WTC11 (cell line): ENCODE measurements at regions not wholly inside any gene's neighbourhood (a gene's known extent, or its start where the extent isn't known, plus 50 kb on each side); places are given as distances from the start of the nearest gene placed in this dataset.
A peak's percentile ranks its signal among the peaks of the same experiment; 100 is the strongest.
"Not testable (repeated sequence)": the region's sequence is repeated elsewhere in the genome, so short reads cannot be mapped to it uniquely, and the experiment has no call there.

Source experiments
- ATAC-seq: fragments of 200-7000 bp; cut with Tn5 transposase; 2 replicates; pipeline ENCODE4 v1.10.0; 2021; ENCODE audit warnings: mild to moderate bottlenecking, moderate library complexity
- CTCF ChIA-PET: fragments of 300-600 bp; sonication (Branson Sonifier 250); formaldehyde crosslinking; loops from one replicate; lab custom pipeline; 2021; ENCODE audit warnings: antibody characterized with exemption; lab: Charles Lee
- POLR2A ChIA-PET: fragments of 350-600 bp; sonication (Branson Sonifier 250); formaldehyde crosslinking; loops from one replicate; lab custom pipeline; 2021; ENCODE audit warnings: antibody characterized with exemption; lab: Charles Lee
- DNase-seq: peaks from one replicate; pipeline ENCODE4 v3.0.0; 2021; ENCODE audit warnings: low spot score
- H3K27ac Mint-ChIP-seq: 2 replicates; pipeline ENCODE4 v1.8.0; 2021; ENCODE audit warnings: mixed read lengths
- H3K27me3 Mint-ChIP-seq: 2 replicates; pipeline ENCODE4 v1.8.0; 2021; ENCODE audit warnings: low read depth, mild to moderate bottlenecking, moderate library complexity, mixed read lengths
- H3K36me3 Mint-ChIP-seq: 2 replicates; pipeline ENCODE4 v1.8.0; 2021; ENCODE audit warnings: mixed read lengths
- H3K4me1 Mint-ChIP-seq: 2 replicates; pipeline ENCODE4 v1.8.0; 2022; ENCODE audit warnings: mixed read lengths
- H3K4me3 Mint-ChIP-seq: 2 replicates; pipeline ENCODE4 v1.8.0; 2021; ENCODE audit warnings: mild to moderate bottlenecking, moderate library complexity, mixed read lengths
- H3K9me3 Mint-ChIP-seq: 2 replicates; pipeline ENCODE4 v1.8.0; 2021; ENCODE audit warnings: mixed read lengths
- TF ChIP-seq, protein P1 (sequence below): fragments of 200-600 bp; IDR thresholded peaks from 2 replicates; pipeline ENCODE4 v1.8.0; 2022; ENCODE audit warnings: antibody characterized with exemption

DNA sequence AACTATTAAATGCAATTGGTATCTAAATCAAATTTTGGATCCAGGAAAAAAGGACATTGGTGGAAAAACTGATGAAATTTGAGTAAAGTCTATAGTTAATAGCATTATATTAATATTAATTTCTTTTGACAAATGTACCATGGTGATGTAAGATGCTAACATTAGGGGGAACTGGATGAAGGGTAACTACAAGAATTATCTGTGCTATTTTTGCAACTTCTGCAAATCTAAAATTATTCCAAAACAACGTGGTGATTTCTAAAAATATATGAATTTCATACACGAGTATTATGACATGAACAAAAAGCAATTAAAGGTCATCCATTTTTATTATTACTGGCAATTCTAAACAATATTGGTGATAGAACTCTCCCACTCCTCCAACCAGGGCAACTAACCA, 135.6 kb upstream of the RRN3 start:
- H3K36me3 Mint-ChIP-seq, ATAC-seq, POLR2A ChIA-PET, H3K27me3 Mint-ChIP-seq, H3K9me3 Mint-ChIP-seq, H3K4me1 Mint-ChIP-seq, H3K4me3 Mint-ChIP-seq, CTCF ChIA-PET, H3K27ac Mint-ChIP-seq, DNase-seq: not testable (repeated sequence)

DNA sequence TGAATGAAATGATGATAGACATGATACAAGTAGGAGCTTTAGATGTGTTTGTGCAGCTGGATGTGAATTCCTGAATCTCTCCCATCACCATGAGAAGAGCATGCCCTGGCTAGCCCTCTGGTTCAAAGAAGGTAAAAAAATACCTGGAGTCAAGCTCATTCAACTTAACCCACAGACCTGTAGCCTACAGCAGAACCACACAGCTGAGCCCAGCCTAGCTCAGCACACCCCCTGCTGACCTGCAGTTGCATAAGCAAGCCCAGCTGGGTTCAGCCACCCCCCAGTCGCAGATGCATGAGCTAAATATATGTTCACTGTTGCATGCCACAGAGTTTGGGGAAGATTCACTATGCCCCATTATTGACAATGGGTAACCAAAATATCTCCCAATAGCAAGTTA, 130.6 kb upstream of the RRN3 start:
- H3K9me3 Mint-ChIP-seq, H3K36me3 Mint-ChIP-seq, ATAC-seq, CTCF ChIA-PET, POLR2A ChIA-PET, DNase-seq, H3K4me1 Mint-ChIP-seq, H3K27me3 Mint-ChIP-seq, H3K27ac Mint-ChIP-seq, H3K4me3 Mint-ChIP-seq: not testable (repeated sequence)

DNA sequence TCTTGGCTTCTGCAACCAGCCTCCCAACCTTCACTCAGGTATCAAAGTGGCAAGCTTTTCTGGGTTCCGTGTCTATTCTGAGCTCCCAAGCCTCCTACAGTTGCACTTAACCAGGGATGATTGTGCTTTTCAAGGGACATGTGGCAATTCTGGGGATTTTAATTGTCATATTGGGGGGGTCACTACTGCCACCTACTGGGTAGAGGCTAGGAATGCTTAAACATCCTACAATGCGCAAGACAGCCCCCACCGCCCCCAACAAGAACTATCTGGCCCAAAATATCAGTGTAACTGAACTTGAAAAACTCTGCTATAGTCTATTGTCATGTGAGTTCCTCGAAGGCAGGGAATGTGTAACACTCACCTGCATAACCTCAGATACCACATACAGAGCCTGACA, 129.3 kb upstream of the RRN3 start:
- POLR2A ChIA-PET, H3K9me3 Mint-ChIP-seq, H3K4me3 Mint-ChIP-seq, H3K36me3 Mint-ChIP-seq, H3K4me1 Mint-ChIP-seq, H3K27ac Mint-ChIP-seq, H3K27me3 Mint-ChIP-seq, DNase-seq, CTCF ChIA-PET: not testable (repeated sequence)
- ATAC-seq = peak; percentile 46

DNA sequence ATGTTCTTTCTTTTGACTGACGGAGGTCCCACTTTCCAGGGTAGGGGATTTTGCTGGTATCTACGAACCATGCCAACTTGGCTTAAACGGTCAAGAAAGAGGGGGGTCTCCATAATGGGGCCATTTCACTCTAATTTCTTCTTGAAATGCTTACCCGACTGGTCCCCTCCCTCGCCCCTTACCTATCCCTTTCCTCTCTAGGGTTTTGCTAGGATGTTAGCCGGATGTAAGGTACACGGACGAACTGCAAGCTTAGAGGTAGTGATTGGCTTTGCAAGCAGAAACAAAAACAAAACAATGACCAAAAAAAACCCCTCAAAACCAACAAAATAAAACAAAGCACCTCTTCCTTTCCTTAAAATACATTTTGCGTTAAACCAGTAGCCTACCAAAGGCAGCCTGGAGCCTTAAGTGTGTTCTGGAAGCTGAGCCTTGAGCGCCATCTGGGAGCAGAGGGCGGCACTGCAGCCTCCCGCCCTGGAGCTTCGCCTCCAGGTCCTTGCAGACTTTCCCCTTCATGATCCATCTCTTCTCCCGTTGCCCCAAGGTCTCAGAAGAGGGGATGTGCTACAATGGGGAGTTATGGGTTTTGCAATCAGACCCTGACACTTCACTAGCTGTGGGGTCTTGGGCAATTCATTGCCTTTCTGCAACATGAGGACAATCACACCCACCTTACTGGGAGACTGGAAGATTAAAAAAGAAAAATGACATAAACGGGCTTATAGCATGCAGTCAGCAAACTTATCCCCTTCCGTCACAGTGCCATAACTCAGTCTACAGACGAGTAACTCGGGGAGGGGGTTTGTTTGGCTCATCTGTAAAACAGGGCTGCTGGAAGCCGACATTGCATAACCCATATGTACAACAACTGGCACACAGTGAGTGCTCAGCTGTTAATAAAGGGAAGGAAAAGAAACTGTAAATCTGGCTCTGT, 125.9 kb upstream of the RRN3 start:
- H3K4me1 Mint-ChIP-seq, DNase-seq, H3K36me3 Mint-ChIP-seq, H3K27me3 Mint-ChIP-seq, H3K4me3 Mint-ChIP-seq, H3K9me3 Mint-ChIP-seq, POLR2A ChIA-PET, H3K27ac Mint-ChIP-seq: not testable (repeated sequence)
- CTCF ChIA-PET = interaction anchor here (1.2 kb wide), 1 partner anchor 126 kb away, joined by 3 read pairs; the partner anchor contains the start of gene RRN3
- ATAC-seq = peak; percentile 89
- TF ChIP-seq, protein P1, sequence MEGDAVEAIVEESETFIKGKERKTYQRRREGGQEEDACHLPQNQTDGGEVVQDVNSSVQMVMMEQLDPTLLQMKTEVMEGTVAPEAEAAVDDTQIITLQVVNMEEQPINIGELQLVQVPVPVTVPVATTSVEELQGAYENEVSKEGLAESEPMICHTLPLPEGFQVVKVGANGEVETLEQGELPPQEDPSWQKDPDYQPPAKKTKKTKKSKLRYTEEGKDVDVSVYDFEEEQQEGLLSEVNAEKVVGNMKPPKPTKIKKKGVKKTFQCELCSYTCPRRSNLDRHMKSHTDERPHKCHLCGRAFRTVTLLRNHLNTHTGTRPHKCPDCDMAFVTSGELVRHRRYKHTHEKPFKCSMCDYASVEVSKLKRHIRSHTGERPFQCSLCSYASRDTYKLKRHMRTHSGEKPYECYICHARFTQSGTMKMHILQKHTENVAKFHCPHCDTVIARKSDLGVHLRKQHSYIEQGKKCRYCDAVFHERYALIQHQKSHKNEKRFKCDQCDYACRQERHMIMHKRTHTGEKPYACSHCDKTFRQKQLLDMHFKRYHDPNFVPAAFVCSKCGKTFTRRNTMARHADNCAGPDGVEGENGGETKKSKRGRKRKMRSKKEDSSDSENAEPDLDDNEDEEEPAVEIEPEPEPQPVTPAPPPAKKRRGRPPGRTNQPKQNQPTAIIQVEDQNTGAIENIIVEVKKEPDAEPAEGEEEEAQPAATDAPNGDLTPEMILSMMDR = peak; percentile 79

DNA sequence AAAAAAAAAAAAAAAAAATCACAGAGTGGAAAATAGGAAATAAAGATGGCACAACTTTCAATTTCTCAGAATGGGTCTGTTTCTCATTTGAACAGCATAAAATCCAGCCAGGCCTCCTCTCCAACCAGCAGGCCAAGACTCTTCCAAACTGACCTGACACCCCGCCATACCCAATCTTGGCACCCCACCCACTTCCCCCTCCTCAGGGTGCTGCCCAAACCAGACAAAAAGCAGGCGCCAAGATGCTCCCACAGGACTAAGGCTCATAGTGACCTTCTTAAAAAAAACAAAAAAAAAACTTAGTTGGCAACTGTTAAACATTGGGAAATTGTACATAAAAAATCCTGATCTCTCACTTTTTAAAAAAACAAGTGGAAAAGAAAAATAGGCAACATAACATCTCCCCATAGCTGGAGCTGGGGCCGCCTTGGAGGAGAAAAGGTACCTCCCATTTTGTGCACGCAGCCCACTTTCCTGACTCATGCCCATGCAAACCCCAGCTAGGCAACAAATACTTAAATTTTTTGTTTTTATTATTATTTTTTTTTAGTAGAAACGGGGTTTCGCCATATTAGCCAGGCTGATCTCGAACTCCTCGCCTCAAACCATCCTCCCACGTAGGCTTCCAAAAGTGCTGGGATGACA, 124.9 kb upstream of the RRN3 start:
- H3K9me3 Mint-ChIP-seq, H3K27ac Mint-ChIP-seq, DNase-seq, ATAC-seq, H3K36me3 Mint-ChIP-seq, H3K4me1 Mint-ChIP-seq, H3K27me3 Mint-ChIP-seq, H3K4me3 Mint-ChIP-seq, POLR2A ChIA-PET: not testable (repeated sequence)
- CTCF ChIA-PET = interaction anchor here (1.2 kb wide), 1 partner anchor 125 kb away, joined by 3 read pairs; the partner anchor contains the start of gene RRN3

DNA sequence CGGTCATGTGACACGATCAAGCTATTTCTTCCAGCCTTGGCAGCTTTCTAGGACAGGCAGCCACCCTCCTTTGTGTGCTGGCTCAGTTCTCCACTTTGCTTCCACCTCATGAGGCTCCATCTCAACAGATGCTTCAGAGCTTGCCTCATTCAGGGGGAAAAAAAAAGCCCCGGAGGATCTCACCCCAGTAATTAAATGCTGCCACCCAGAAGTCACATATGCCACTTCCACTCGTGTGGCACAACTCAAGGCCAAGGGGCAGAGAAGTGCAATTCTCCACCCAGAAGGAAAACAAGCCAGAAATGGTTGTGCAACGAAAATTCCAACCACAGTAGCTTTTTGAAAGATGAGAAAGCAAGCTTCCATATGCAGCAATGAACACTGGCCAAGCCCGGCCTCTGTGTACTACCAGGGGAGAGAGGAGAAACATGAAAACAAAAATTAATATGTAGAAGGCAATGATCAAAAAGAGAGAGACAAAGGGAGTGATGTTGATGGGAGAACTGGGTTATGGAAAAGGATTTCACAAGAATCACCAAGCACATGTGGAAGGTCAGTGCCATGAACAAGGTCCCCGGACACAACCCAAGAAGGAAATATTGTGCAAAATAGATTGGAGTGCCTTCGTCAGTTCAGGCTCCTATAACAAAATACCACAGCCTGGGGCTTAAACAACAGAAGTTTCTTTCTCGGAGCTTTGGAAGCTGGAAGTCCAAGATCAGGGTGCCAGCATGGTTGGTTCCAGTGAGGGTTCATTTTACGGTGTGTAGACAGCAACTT, 113.3 kb upstream of the RRN3 start:
- ATAC-seq = not testable (repeated sequence)

DNA sequence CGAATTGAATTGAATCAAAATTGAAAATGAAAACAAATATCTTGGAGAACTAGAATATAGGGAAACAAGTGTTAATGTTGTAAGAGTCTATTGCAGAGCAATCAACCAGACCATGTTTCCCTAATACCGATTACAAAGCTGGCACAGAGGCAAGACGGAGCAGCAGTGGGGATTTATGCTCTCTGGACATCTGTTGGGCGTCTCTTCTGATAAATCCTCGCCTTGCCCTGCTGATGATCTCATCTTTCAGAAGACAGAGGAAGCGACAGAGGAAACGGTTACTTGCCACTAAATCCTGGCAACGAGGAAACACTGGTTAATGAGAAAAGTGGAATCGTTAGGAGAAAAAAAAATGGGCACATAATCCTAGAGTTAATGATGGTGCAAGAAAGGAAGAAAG, 112.4 kb upstream of the RRN3 start:
- ATAC-seq, H3K27me3 Mint-ChIP-seq, POLR2A ChIA-PET, H3K9me3 Mint-ChIP-seq, H3K36me3 Mint-ChIP-seq, CTCF ChIA-PET, H3K27ac Mint-ChIP-seq, H3K4me3 Mint-ChIP-seq, H3K4me1 Mint-ChIP-seq, DNase-seq: not testable (repeated sequence)

More for the DNA sequence above, 113.3 kb upstream of the RRN3 start:
- H3K27me3 Mint-ChIP-seq, POLR2A ChIA-PET, H3K4me1 Mint-ChIP-seq, H3K36me3 Mint-ChIP-seq, DNase-seq, H3K9me3 Mint-ChIP-seq, H3K4me3 Mint-ChIP-seq, CTCF ChIA-PET, H3K27ac Mint-ChIP-seq: not testable (repeated sequence)

DNA sequence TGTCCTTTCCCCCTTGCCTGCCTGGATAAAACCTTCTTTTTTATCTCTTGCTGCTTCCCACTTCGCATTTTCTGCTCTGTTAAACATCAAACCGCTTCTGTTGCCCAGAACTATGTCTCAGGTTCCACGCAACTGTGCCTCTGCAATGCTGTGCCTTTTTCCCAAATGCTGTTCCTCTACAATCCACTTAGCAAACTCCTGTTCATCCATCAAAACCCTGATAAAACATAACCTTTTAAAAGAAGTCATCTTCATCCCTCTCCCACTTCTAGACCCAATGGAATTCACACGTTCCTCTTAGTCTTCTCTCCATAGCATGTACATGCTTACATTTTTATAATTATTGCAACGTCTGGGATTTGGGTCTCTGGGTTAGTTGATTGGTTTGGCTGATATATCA, 111.9 kb upstream of the RRN3 start:
- ATAC-seq, POLR2A ChIA-PET: not testable (repeated sequence)

DNA sequence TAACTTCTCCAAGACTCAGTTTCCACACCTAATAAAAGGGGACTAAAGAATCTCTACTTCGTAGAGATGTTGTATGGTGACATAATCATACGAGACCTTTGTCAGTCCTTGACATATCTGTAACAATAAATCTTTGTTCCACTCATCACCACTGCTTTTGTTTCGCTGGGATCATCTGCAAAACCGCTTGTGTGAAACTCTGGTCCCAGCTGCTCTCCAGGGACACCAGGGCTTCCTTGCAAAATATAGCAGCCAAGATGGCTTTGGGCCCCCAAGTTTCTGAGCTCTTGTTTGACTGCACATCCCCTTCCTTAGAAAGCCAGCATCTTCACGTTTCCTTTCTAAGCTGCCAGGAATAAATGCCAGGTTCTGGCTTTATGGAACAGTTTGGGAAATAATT, 110.5 kb upstream of the RRN3 start:
- H3K36me3 Mint-ChIP-seq, CTCF ChIA-PET, H3K9me3 Mint-ChIP-seq, H3K27me3 Mint-ChIP-seq, ATAC-seq, H3K27ac Mint-ChIP-seq, H3K4me3 Mint-ChIP-seq, H3K4me1 Mint-ChIP-seq, DNase-seq, POLR2A ChIA-PET: not testable (repeated sequence)

More for the DNA sequence above, 111.9 kb upstream of the RRN3 start:
- CTCF ChIA-PET, H3K4me3 Mint-ChIP-seq, H3K9me3 Mint-ChIP-seq, H3K27ac Mint-ChIP-seq, H3K4me1 Mint-ChIP-seq, H3K36me3 Mint-ChIP-seq, DNase-seq, H3K27me3 Mint-ChIP-seq: not testable (repeated sequence)

DNA sequence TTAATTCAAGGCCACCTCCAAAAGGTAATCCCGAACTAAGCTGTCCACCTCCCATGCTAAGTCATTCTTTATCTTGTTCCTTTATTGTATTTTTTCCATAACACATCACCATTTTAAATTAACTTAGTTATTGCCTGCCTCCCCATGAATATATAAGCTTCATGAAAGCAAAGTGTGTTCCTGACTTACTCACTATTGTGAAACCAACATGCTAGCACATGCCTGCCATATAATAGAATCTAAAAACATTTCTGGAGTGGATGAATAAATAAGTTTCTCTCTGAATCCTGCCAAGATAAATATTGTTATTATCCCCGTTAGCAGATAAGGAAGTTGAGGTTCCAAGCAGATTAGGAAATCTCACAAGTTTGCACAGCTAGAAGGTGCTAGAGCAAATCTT, 98.7 kb upstream of the RRN3 start:
- H3K27ac Mint-ChIP-seq, CTCF ChIA-PET, H3K27me3 Mint-ChIP-seq, H3K36me3 Mint-ChIP-seq, POLR2A ChIA-PET, H3K4me1 Mint-ChIP-seq, DNase-seq, ATAC-seq, H3K4me3 Mint-ChIP-seq: not testable (repeated sequence)
- peaks cover 10% of the 10 kb centered on the region for H3K9me3 Mint-ChIP-seq

DNA sequence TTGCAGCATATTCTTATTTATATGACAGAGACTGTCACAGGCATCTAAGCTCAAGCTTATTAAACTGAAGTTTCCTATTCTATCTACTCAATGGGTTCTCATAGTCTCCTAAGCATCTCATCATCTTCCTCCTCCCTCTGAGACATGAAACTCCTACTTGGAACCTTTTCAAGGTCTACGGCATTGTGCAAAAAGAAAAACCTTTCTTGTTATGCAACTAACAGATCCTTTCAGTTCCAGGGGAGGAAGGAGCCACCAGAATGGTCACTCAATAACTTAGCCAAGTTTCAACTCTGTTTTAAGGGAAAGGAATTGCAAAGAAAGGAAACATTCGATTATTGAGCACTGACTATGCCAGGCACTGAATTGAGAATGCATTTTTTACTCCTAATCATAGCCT, 98.1 kb upstream of the RRN3 start:
- DNase-seq, H3K27me3 Mint-ChIP-seq, H3K27ac Mint-ChIP-seq, POLR2A ChIA-PET, CTCF ChIA-PET, H3K4me3 Mint-ChIP-seq, H3K36me3 Mint-ChIP-seq, H3K4me1 Mint-ChIP-seq, ATAC-seq: not testable (repeated sequence)
- H3K9me3 Mint-ChIP-seq = peaks cover 10% of the 10 kb centered on the region
